ENCODE measurements at regions not wholly inside any gene's neighbourhood (a gene's known extent, or its start where the extent isn't known, plus 50 kb on each side); places are given as distances from the start of the nearest gene placed in this dataset.

- TF ChIP-seq, protein P1, sequence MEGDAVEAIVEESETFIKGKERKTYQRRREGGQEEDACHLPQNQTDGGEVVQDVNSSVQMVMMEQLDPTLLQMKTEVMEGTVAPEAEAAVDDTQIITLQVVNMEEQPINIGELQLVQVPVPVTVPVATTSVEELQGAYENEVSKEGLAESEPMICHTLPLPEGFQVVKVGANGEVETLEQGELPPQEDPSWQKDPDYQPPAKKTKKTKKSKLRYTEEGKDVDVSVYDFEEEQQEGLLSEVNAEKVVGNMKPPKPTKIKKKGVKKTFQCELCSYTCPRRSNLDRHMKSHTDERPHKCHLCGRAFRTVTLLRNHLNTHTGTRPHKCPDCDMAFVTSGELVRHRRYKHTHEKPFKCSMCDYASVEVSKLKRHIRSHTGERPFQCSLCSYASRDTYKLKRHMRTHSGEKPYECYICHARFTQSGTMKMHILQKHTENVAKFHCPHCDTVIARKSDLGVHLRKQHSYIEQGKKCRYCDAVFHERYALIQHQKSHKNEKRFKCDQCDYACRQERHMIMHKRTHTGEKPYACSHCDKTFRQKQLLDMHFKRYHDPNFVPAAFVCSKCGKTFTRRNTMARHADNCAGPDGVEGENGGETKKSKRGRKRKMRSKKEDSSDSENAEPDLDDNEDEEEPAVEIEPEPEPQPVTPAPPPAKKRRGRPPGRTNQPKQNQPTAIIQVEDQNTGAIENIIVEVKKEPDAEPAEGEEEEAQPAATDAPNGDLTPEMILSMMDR (IDR thresholded peaks at IDR 0.05) = no peak
- TF ChIP-seq POLR2A (IDR thresholded peaks at IDR 0.05) = no peak
- TF ChIP-seq EP300 (IDR thresholded peaks at IDR 0.05) = no peak
- TF ChIP-seq POLR2AphosphoS5 (IDR thresholded peaks at IDR 0.05) = no peak
These were observed 119.7 kb upstream of the PCDH7 start for GRCh38 chr4:30600246-30601017.
